ENCODE measurements at regions not wholly inside any gene's neighbourhood (a gene's known extent, or its start where the extent isn't known, plus 50 kb on each side); places are given as distances from the start of the nearest gene placed in this dataset.
A peak's percentile ranks its signal among the peaks of the same experiment; 100 is the strongest.

DNA sequence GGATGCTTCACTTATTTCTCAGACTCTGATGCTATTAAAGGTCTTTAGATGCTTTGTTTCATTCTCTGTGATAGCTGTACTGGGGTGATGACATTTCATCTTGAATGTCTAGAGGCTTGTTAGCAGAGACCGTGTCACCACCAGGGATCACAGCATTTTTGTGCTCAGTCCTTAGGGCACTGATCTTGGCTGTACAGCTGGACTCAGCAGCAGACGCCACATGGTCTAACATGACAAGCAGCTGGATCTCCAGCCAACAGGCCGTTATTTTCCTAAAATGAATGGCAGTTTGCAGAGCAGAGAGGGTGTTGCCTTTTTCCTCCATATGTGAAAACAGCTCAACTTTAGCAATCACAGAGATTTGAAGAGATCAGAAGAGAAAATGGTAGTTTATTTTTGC lies 491.8 kb downstream of the CDH2 start:
- DNase-seq (ENCODE audit: low spot score) (no peak), ATAC-seq (no peak)
- Mint-ChIP-seq H3K27me3 (no peaks in the 10 kb centered on the region), H3K4me1 (ENCODE audit: low read depth in 2 of 2) (no peaks in the 10 kb centered on the region), H3K27ac (no peak overlapping the region), H3K36me3 (no peaks in the 10 kb centered on the region), H3K9me3 (peaks cover 8% of the 10 kb centered on the region), H3K4me3 (no peak overlapping the region)

- Mint-ChIP-seq H3K27ac (no peak overlapping the region), H3K27me3 (no peaks in the 10 kb centered on the region), H3K36me3 (peaks cover 7% of the 10 kb centered on the region), H3K4me3 (no peak overlapping the region), H3K9me3 (peaks cover 18% of the 10 kb centered on the region), H3K4me1 (ENCODE audit: low read depth in 2 of 2) (no peaks in the 10 kb centered on the region)
- DNase-seq (ENCODE audit: low spot score) (no peak), ATAC-seq (no peak)
These were observed 489.3 kb upstream of the CHST9 start for GRCh38 chr18:27674411-27674810.

DNA sequence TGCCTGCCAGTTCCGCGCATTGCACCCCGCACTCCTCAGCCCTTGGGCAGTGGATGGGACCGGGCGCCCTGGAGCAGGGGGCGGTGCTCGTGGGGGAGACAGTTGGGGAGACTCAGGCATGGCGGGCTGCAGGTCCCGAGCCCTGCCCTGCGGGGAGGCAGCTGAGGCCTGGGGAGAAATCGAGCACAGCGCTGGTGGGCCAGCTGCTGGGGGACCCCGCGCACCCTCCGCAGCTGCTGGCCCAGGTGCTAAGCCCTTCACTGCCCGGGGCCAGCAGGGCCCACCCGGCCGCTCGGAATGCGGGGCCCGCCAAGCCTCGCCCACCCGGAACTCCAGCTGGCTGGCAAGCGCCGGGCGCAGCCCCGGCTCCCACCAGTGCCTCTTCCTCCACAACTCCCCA lies 488.8 kb upstream of the CHST9 start:
- ATAC-seq = peak in 1 of 2 donors; percentile 15
- Mint-ChIP-seq H3K9me3 (peaks cover 20% of the 10 kb centered on the region), H3K36me3 (peaks cover 7% of the 10 kb centered on the region), H3K27me3 (no peaks in the 10 kb centered on the region), H3K27ac (no peak overlapping the region), H3K4me3 (no peak overlapping the region), H3K4me1 (ENCODE audit: low read depth in 2 of 2) (no peaks in the 10 kb centered on the region)
- DNase-seq (ENCODE audit: low spot score) = no peak

DNA sequence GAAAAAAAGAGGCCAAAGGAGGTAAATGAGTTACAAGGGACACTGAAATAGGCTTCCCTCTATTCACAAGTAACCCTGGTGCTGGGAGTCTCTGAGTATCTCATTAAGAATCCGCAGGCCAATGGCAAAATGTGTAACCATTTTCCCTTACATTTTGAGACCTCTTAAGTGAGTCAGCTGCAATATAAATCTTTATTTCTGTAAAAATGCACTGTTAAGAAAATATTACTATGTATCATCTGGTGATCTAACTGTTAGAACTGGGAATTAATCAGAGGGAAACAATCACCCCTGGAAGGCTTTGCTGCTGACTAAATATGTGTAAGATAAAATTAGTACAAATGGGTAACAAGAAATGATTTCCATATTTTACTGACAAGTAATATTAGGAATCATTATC lies 483.1 kb upstream of the CHST9 start:
- Mint-ChIP-seq H3K9me3 (peaks cover 13% of the 10 kb centered on the region), H3K36me3 (no peaks in the 10 kb centered on the region), H3K4me3 (no peak overlapping the region), H3K27me3 (no peaks in the 10 kb centered on the region), H3K27ac (no peak overlapping the region), H3K4me1 (ENCODE audit: low read depth in 2 of 2) (no peaks in the 10 kb centered on the region)
- DNase-seq (ENCODE audit: low spot score) (no peak), ATAC-seq (no peak)

DNA sequence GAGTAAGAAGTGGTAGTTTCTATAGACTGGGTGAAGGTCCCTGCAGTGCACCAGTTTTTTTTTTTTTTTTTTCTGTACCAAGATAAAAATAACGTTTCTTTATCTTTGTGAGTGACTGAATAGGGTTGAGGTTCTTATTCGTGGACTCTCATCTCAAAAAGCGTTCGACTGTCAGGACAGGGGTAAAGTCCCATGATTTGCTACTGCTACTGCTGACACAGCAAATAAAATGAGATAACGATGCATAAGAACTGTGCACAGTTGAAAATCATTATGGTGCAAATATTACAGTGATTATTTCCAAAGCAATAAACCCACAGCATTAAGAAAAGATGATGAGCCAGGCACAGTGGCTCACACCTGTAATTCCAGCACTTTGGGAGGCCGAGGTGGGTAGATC lies 482.0 kb upstream of the CHST9 start:
- Mint-ChIP-seq H3K4me1 (ENCODE audit: low read depth in 2 of 2) (no peaks in the 10 kb centered on the region), H3K4me3 (no peak overlapping the region), H3K9me3 (peaks cover 15% of the 10 kb centered on the region), H3K27ac (no peak overlapping the region), H3K36me3 (no peaks in the 10 kb centered on the region), H3K27me3 (no peaks in the 10 kb centered on the region)
- ATAC-seq (no peak), DNase-seq (ENCODE audit: low spot score) (no peak)

DNA sequence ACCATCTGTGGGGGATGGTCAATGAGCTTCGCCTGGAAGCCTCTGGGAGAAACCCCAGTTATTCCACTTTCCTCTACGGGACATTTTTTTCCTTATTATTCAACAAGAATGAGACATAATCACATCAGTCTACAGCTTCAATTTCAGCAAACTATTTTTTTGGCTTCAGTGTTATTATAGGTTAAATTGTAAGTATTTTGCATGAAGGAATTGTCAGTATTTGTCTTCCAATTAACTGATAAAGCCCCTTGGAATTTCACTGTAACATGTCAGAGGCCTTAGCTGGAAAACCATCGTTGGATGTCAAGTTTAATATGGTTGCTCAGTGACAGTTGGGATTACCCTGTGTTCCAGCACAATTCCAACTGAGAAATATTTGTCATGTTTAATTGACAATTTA lies 480.9 kb upstream of the CHST9 start:
- no peak for DNase-seq (ENCODE audit: low spot score)
- no peaks in the 10 kb centered on the region for H3K36me3 Mint-ChIP-seq
- H3K27me3 Mint-ChIP-seq = no peaks in the 10 kb centered on the region
- no peak overlapping the region for H3K4me3 Mint-ChIP-seq
- no peak for ATAC-seq
- no peak overlapping the region for H3K27ac Mint-ChIP-seq
- no peaks in the 10 kb centered on the region for H3K4me1 Mint-ChIP-seq (ENCODE audit: low read depth in 2 of 2)
- peaks cover 11% of the 10 kb centered on the region for H3K9me3 Mint-ChIP-seq

DNA sequence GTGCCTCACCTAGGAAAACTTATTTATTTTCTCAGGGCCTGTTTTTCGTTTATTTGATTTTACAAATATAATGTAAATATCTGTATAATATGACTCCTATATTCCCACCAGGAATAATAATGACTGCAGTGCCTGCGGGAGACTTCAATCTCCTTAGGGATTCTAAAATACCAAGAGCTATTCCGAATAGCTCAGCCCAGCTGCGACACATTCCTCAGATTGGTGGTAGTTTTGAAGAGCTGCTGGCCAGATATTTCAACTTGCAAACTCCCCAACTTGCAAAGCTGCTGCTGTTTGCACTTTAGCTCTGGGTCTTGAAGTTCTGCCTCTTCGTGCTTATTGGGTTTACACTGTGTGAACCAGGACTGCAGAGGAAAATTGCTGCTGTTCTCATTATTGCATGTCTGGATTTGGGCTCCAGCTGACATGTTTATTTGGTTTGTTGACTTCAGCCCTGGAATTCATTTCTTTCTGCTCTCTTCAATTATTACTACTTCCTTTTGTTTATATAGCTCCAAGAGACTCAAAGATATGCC lies 480.2 kb upstream of the CHST9 start:
- DNase-seq (ENCODE audit: low spot score) (no peak), ATAC-seq (no peak)
- Mint-ChIP-seq H3K4me1 (ENCODE audit: low read depth in 2 of 2) (no peaks in the 10 kb centered on the region), H3K9me3 (peaks cover 11% of the 10 kb centered on the region), H3K27me3 (no peaks in the 10 kb centered on the region), H3K4me3 (no peak overlapping the region), H3K27ac (no peak overlapping the region), H3K36me3 (no peaks in the 10 kb centered on the region)

DNA sequence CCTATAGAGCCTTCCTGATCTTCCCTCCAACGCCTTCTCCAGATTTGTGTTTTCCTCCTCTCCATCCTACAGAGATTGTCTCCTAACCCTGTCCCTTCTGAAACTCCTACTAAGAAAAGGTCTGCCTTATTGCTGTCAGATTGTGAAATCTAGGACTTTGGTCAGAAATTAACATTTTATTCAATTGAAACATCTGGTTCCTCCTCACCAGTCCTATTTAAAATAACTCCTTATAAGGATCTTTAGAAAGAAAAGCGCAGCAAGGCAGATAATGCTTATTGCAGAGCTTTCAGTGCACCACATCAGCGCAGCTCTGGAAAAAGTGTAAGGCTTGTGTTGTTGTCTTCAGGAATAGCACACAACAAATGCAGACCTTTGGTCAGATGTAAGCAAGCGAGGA lies 477.8 kb upstream of the CHST9 start:
- no peak for DNase-seq (ENCODE audit: low spot score)
- Mint-ChIP-seq H3K36me3 (no peaks in the 10 kb centered on the region), H3K4me3 (no peak overlapping the region), H3K27me3 (no peaks in the 10 kb centered on the region), H3K9me3 (peaks cover 7% of the 10 kb centered on the region), H3K27ac (no peak overlapping the region), H3K4me1 (ENCODE audit: low read depth in 2 of 2) (no peaks in the 10 kb centered on the region)
- no peak for ATAC-seq

- ATAC-seq (no peak), DNase-seq (ENCODE audit: low spot score) (no peak)
- Mint-ChIP-seq H3K9me3 (peaks cover 3% of the 10 kb centered on the region), H3K27me3 (no peaks in the 10 kb centered on the region), H3K36me3 (no peaks in the 10 kb centered on the region), H3K27ac (no peak overlapping the region), H3K4me3 (no peak overlapping the region), H3K4me1 (ENCODE audit: low read depth in 2 of 2) (no peaks in the 10 kb centered on the region)
These were observed 477.4 kb upstream of the CHST9 start for GRCh38 chr18:27662537-27662936.

DNA sequence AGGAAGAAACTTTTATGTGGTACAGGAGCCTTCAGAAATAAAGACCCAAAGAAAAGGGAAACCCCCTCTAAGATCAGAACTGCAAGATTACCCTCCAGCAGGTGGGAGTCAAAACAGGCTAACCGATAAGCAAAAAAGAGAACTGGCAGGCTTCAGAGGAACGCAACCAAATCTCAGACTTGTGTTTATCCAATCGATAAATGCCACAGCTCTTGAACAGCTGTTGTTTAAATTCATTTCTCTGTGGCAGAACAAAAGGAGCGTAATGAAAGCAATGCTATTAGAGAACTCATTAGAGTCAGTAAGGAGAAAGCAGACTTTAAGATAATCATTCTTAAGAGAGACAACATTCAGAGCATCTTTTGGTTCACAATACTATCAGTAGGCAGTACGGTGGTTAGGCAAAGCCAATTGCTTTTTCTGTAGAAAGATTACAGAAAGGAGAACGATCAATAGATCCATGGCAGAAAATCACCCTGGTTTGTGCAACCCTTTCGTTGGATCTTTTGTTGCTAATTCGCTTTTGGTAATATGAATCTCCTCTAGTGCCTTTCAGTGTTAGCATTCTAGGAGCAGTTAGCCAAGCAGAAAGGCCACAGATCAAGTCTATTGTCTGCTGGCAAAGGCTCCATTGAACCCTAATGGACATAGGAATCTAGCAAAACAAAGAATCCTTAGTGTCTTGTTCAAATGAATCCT lies 476.4 kb upstream of the CHST9 start:
- H3K36me3 Mint-ChIP-seq = no peaks in the 10 kb centered on the region
- H3K4me3 Mint-ChIP-seq = no peak overlapping the region

DNA sequence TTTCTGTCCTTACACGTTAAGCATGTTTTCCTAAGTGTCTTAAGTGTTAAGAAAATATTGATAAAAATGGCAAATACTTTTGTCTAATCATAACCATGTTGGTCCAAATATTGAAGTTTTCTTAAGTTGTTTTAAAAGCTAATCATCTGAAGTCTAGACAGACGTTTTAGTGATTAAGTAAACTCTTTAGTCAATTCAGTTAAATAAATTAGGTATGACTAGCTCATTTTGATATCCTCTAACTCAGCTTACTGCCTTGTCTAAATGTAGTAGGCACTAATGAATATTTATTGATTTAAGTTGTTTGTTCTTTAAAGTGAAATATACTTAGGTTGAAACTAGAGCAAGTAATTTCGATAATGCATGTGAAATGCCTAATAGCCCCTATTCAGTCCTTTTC lies 471.8 kb upstream of the CHST9 start:
- no peaks in the 10 kb centered on the region for H3K4me1 Mint-ChIP-seq (ENCODE audit: low read depth in 2 of 2)
- ATAC-seq = no peak
- no peak overlapping the region for H3K27ac Mint-ChIP-seq
- DNase-seq (ENCODE audit: low spot score) = no peak
- H3K36me3 Mint-ChIP-seq = peaks cover 4% of the 10 kb centered on the region
- no peaks in the 10 kb centered on the region for H3K27me3 Mint-ChIP-seq
- no peak overlapping the region for H3K4me3 Mint-ChIP-seq
- H3K9me3 Mint-ChIP-seq = peaks cover 3% of the 10 kb centered on the region

More for the DNA sequence above, 476.4 kb upstream of the CHST9 start:
- Mint-ChIP-seq H3K4me1 (ENCODE audit: low read depth in 2 of 2) (no peaks in the 10 kb centered on the region), H3K9me3 (peaks cover 2% of the 10 kb centered on the region), H3K27ac (no peak overlapping the region), H3K27me3 (no peaks in the 10 kb centered on the region)
- ATAC-seq = no peak
- no peak for DNase-seq (ENCODE audit: low spot score)

DNA sequence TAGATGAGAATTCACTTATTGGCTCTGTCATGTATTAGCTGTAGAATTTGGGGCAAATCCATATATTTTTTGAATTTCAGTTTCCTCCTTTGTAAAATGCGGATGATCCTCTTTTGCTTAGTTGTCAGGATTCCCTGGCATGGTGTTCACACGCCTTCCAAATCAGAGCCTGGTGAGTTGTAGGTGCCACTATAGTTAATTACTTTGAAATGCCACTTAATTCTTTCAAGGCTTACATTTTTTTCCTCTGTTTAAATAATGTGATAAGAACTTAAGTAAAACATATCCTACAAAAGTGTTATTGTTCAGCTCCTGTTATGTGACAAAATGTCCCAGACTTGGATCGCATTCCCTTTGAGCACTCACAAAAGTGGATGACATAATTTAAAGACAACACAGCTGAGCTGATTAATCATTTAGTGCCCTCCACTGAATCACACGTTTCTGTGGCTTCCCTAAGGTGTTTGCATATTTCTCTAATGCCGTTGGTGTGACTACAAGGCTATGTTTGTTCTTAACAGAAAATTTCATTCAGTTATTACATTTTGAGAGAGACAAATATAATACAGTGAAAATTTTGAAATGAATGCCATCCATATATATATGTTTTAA lies 471.2 kb upstream of the CHST9 start:
- peaks cover 3% of the 10 kb centered on the region for H3K9me3 Mint-ChIP-seq
- H3K4me3 Mint-ChIP-seq = no peak overlapping the region
- no peak overlapping the region for H3K27ac Mint-ChIP-seq
- no peaks in the 10 kb centered on the region for H3K27me3 Mint-ChIP-seq
- DNase-seq (ENCODE audit: low spot score) (no peak), ATAC-seq (no peak)
- H3K4me1 Mint-ChIP-seq (ENCODE audit: low read depth in 2 of 2) = no peaks in the 10 kb centered on the region
- peaks cover 4% of the 10 kb centered on the region for H3K36me3 Mint-ChIP-seq

- no peaks in the 10 kb centered on the region for H3K27me3 Mint-ChIP-seq
- no peak for ATAC-seq
These were observed 468.1 kb upstream of the CHST9 start for GRCh38 chr18:27653247-27653646.

GRCh38 chr18:27652480-27653121 lies 467.5 kb upstream of the CHST9 start:
- ATAC-seq (no peak), DNase-seq (ENCODE audit: low spot score) (no peak)
- peaks cover 4% of the 10 kb centered on the region for H3K36me3 Mint-ChIP-seq
- no peaks in the 10 kb centered on the region for H3K4me1 Mint-ChIP-seq (ENCODE audit: low read depth in 2 of 2)
- no peak overlapping the region for H3K27ac Mint-ChIP-seq
- H3K9me3 Mint-ChIP-seq = peaks cover 7% of the 10 kb centered on the region
- H3K27me3 Mint-ChIP-seq = no peaks in the 10 kb centered on the region
- no peak overlapping the region for H3K4me3 Mint-ChIP-seq

More at GRCh38 chr18:27653247-27653646, 468.1 kb upstream of the CHST9 start:
- Mint-ChIP-seq H3K4me1 (ENCODE audit: low read depth in 2 of 2) (no peaks in the 10 kb centered on the region), H3K27ac (no peak overlapping the region), H3K9me3 (peaks cover 7% of the 10 kb centered on the region), H3K36me3 (peaks cover 4% of the 10 kb centered on the region), H3K4me3 (no peak overlapping the region)
- no peak for DNase-seq (ENCODE audit: low spot score)
